ENCODE measurements at regions not wholly inside any gene's neighbourhood (a gene's known extent, or its start where the extent isn't known, plus 50 kb on each side); places are given as distances from the start of the nearest gene placed in this dataset.

DNA sequence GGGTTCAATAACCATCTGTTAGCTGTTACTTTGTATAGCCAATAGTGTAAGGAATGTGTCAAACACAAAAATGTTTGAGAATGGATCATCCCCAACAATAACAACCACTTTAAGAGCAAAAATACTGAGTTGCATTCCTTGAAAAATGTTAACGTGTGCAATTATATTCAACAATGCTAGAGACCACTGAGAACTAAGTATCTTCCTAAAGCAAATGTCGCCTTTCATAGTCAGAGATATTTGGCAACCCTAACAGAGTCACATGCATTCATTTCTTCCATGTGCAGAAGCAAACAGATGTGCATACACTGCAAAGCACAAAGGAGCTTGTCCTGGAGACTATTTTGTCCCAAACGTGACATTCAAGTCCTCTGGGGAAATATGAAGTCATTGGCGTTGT, 448.6 kb downstream of the GJA1 start:
- TF ChIP-seq RELA (CRISPR knock-in tag; IDR thresholded peaks at IDR 0.05) (no peak), TEAD3 (CRISPR knock-in tag; optimal IDR thresholded peaks at IDR 0.05; ENCODE audit: borderline replicate concordance) (no peak), POLR2AphosphoS2 (IDR thresholded peaks at IDR 0.05; ENCODE audit: low read depth, low read length) (no peak), RAD21 (CRISPR knock-in tag; IDR thresholded peaks at IDR 0.05) (no peak)
